Neural cell (in vitro differentiated cells): ENCODE measurements at regions not wholly inside any gene's neighbourhood (a gene's known extent, or its start where the extent isn't known, plus 50 kb on each side); places are given as distances from the start of the nearest gene placed in this dataset.

ENCODE experiments used
- H2AFZ ChIP-seq: fragments of 200-600, 300-800 bp; sonication (generic), shearing (Covaris generic); 2 replicates; pipeline ENCODE4 v1.6.0; 2014; ENCODE audit warnings: low read depth, mild to moderate bottlenecking, antibody characterized with exemption, low read length, moderate library complexity
- H3F3A ChIP-seq: fragments of 200-600 bp; shearing (Covaris generic); 2 replicates; pipeline ENCODE4 v1.6.1; 2016; ENCODE audit warnings: mild to moderate bottlenecking, moderate library complexity, mixed read lengths, antibody characterized with exemption, low read length; ENCODE audit not compliant: insufficient read depth, poor library complexity, severe bottlenecking
- H3K27ac ChIP-seq: fragments of 200-600, 300-800 bp; sonication (generic), shearing (Covaris generic); 2 replicates; pipeline ENCODE4 v1.5.1; 2014; ENCODE audit warnings: mild to moderate bottlenecking, low read length, moderate library complexity
- H3K27me3 ChIP-seq: fragments of 300-800, 200-600 bp; sonication (generic), shearing (Covaris generic); 2 replicates; pipeline ENCODE4 v1.6.0; 2014; ENCODE audit warnings: mild to moderate bottlenecking, low read depth, low read length, moderate library complexity; ENCODE audit not compliant: insufficient read depth
- H3K36me3 ChIP-seq: fragments of 300-800, 200-600 bp; sonication (generic), shearing (Covaris generic); 2 replicates; pipeline ENCODE4 v1.5.1; 2014; ENCODE audit warnings: mild to moderate bottlenecking, antibody characterized with exemption, low read length, moderate library complexity; ENCODE audit not compliant: insufficient read depth
- H3K4me2 ChIP-seq: fragments of 300-800, 200-600 bp; sonication (generic), shearing (Covaris generic); 2 replicates; pipeline ENCODE4 v1.6.0; 2014; ENCODE audit warnings: mild to moderate bottlenecking, low read length
- H3K4me3 ChIP-seq: fragments of 300-800, 200-600 bp; sonication (generic), shearing (Covaris generic); 2 replicates; pipeline ENCODE4 v1.5.1; 2014; ENCODE audit warnings: mild to moderate bottlenecking, low read length, moderate library complexity
- H3K79me2 ChIP-seq: fragments of 200-600 bp; shearing (Covaris generic); replicated peaks from 2 replicates; pipeline ENCODE4 v1.6.0; 2014; ENCODE audit warnings: mild to moderate bottlenecking, low read length, moderate library complexity; ENCODE audit not compliant: insufficient read depth
- H3K9ac ChIP-seq: fragments of 300-800, 200-600 bp; sonication (generic), shearing (Covaris generic); 2 replicates; pipeline ENCODE4 v1.6.1; 2016; ENCODE audit warnings: mild to moderate bottlenecking, low read length, mixed read lengths
- H3K9me2 ChIP-seq: fragments of 200-600 bp; shearing (Covaris generic); 2 replicates; pipeline ENCODE4 v1.6.1; 2016; ENCODE audit warnings: mild to moderate bottlenecking, low read length, mixed read lengths; ENCODE audit not compliant: insufficient read depth
- H3K9me3 ChIP-seq: fragments of 200-600, 300-800 bp; sonication (generic), shearing (Covaris generic); 2 replicates; pipeline ENCODE4 v1.6.1; 2016; ENCODE audit warnings: mild to moderate bottlenecking, mixed run types, low read length, moderate library complexity, mixed read lengths
- H4K20me1 ChIP-seq: fragments of 200-600 bp; shearing (Covaris generic); 2 replicates; pipeline ENCODE4 v1.6.1; 2016; ENCODE audit warnings: mild to moderate bottlenecking, mixed run types; ENCODE audit not compliant: insufficient read depth
- CTCF ChIP-seq: fragments of 450-650 bp; IDR thresholded peaks from 2 replicates; pipeline ENCODE4 v1.5.1; 2014; ENCODE audit warnings: antibody characterized with exemption, mild to moderate bottlenecking, moderate library complexity; ENCODE audit not compliant: poor library complexity, severe bottlenecking
- EP300 ChIP-seq: fragments of 450-650 bp; conservative IDR thresholded peaks from 2 replicates; pipeline ENCODE4 v1.6.1; 2014; ENCODE audit warnings: antibody characterized with exemption, mild to moderate bottlenecking, moderate library complexity; ENCODE audit not compliant: poor library complexity, severe bottlenecking
- EZH2 ChIP-seq: fragments of 200-600, 300-800 bp; shearing (Covaris generic), sonication (generic); IDR thresholded peaks from 2 replicates; pipeline ENCODE4 v1.6.1; 2014; ENCODE audit warnings: antibody characterized with exemption, low read length, borderline replicate concordance, mild to moderate bottlenecking; ENCODE audit not compliant: insufficient read depth, poor library complexity, severe bottlenecking
- MXI1 ChIP-seq: fragments of 450-650 bp; conservative IDR thresholded peaks from 2 replicates; pipeline ENCODE4 v1.6.1; 2014; ENCODE audit warnings: antibody characterized with exemption, mild to moderate bottlenecking; ENCODE audit not compliant: poor library complexity, severe bottlenecking
- POLR2AphosphoS5 ChIP-seq: IDR thresholded peaks from 2 replicates; pipeline ENCODE4 v1.6.1; 2012
- RAD21 ChIP-seq: fragments of 450-650 bp; conservative IDR thresholded peaks from 2 replicates; pipeline ENCODE4 v1.6.1; 2014; ENCODE audit warnings: antibody characterized with exemption, mild to moderate bottlenecking, moderate library complexity
- SMC3 ChIP-seq: fragments of 450-650 bp; conservative IDR thresholded peaks from 2 replicates; pipeline ENCODE4 v1.6.1; 2014; ENCODE audit warnings: antibody characterized with exemption, mild to moderate bottlenecking, moderate library complexity; ENCODE audit not compliant: poor library complexity
- TAF1 ChIP-seq: IDR thresholded peaks from 2 replicates; pipeline ENCODE4 v1.6.1; 2012; ENCODE audit warnings: low read depth
- TF ChIP-seq, protein P1 (sequence below): IDR thresholded peaks from 2 replicates; pipeline ENCODE4 v1.6.1; 2012; ENCODE audit warnings: borderline replicate concordance

DNA sequence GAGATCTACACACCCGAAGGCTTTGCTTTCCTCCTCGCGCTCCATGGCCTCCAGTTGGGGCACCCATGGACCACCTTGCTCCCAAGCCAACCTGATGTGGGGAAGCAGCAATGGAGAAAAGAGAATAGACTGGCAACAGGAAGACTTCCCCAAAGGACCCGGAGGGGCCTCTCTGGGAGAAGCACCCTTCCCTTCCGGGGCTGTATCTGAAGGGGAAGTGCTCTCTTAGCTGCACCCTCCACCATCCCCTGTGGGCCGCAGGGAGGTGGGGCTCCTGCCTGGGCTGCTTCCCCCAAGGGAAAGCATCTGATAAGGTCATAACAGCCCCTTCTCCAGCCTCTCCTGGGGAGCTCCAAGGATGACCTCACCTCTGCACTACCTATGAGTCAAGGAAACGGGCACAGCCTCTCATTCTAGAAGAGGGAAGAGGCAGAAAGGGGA, 100.2 kb downstream of the RIPK4 start:
- TF ChIP-seq MXI1 (no peak), CTCF (no peak), EP300 (no peak), SMC3 (no peak), EZH2 (no peak), TAF1 (no peak), RAD21 (no peak), POLR2AphosphoS5 (no peak)
- TF ChIP-seq, protein P1, sequence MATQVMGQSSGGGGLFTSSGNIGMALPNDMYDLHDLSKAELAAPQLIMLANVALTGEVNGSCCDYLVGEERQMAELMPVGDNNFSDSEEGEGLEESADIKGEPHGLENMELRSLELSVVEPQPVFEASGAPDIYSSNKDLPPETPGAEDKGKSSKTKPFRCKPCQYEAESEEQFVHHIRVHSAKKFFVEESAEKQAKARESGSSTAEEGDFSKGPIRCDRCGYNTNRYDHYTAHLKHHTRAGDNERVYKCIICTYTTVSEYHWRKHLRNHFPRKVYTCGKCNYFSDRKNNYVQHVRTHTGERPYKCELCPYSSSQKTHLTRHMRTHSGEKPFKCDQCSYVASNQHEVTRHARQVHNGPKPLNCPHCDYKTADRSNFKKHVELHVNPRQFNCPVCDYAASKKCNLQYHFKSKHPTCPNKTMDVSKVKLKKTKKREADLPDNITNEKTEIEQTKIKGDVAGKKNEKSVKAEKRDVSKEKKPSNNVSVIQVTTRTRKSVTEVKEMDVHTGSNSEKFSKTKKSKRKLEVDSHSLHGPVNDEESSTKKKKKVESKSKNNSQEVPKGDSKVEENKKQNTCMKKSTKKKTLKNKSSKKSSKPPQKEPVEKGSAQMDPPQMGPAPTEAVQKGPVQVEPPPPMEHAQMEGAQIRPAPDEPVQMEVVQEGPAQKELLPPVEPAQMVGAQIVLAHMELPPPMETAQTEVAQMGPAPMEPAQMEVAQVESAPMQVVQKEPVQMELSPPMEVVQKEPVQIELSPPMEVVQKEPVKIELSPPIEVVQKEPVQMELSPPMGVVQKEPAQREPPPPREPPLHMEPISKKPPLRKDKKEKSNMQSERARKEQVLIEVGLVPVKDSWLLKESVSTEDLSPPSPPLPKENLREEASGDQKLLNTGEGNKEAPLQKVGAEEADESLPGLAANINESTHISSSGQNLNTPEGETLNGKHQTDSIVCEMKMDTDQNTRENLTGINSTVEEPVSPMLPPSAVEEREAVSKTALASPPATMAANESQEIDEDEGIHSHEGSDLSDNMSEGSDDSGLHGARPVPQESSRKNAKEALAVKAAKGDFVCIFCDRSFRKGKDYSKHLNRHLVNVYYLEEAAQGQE = no peak
- H3F3A ChIP-seq = no peaks in the 10 kb centered on the region
- no peaks in the 10 kb centered on the region for H3K9me3 ChIP-seq
- H2AFZ ChIP-seq = no peak overlapping the region
- H3K4me2 ChIP-seq = no peak overlapping the region
- no peak overlapping the region for H3K27ac ChIP-seq
- H3K79me2 ChIP-seq = no peaks in the 10 kb centered on the region
- no peaks in the 10 kb centered on the region for H3K9me2 ChIP-seq
- no peaks in the 10 kb centered on the region for H3K27me3 ChIP-seq
- no peak overlapping the region for H3K9ac ChIP-seq
- H3K4me3 ChIP-seq = no peak overlapping the region
- no peaks in the 10 kb centered on the region for H3K36me3 ChIP-seq
- H4K20me1 ChIP-seq = no peaks in the 10 kb centered on the region

GRCh38 chr21:41665766-41666595, 100.9 kb downstream of the RIPK4 start:
- TF ChIP-seq CTCF (no peak), RAD21 (no peak), EP300 (no peak), EZH2 (no peak), MXI1 (no peak), POLR2AphosphoS5 (no peak), TAF1 (no peak), SMC3 (no peak)
- TF ChIP-seq, protein P1 = no peak
- H3K4me3 ChIP-seq = no peak overlapping the region
- H3K36me3 ChIP-seq = no peaks in the 10 kb centered on the region
- H3K9me3 ChIP-seq = no peaks in the 10 kb centered on the region
- no peaks in the 10 kb centered on the region for H4K20me1 ChIP-seq
- H3K27me3 ChIP-seq = no peaks in the 10 kb centered on the region
- no peaks in the 10 kb centered on the region for H3F3A ChIP-seq
- H3K4me2 ChIP-seq = no peak overlapping the region
- no peaks in the 10 kb centered on the region for H3K9me2 ChIP-seq
- H2AFZ ChIP-seq = no peak overlapping the region
- H3K27ac ChIP-seq = no peak overlapping the region
- no peaks in the 10 kb centered on the region for H3K79me2 ChIP-seq
- no peak overlapping the region for H3K9ac ChIP-seq
